CD4-positive, alpha-beta memory T cell (primary cell): ENCODE measurements at regions not wholly inside any gene's neighbourhood (a gene's known extent, or its start where the extent isn't known, plus 50 kb on each side); places are given as distances from the start of the nearest gene placed in this dataset.

ENCODE experiments used
- CTCF ChIA-PET: fragments of 350-600 bp; sonication (Branson Sonifier 250); formaldehyde crosslinking; loops from one replicate; lab custom pipeline; 2021; ENCODE audit warnings: inconsistent platforms; ENCODE audit not compliant: partially characterized antibody; lab: Charles Lee
- POLR2A ChIA-PET: fragments of 350-600 bp; sonication (Branson Sonifier 250); formaldehyde crosslinking; loops from one replicate; lab custom pipeline; 2021; ENCODE audit not compliant: partially characterized antibody; lab: Charles Lee
- DNase-seq, 5 donors: peaks; one replicate each; pipeline versions ENCODE4 v3.0.0 to v3.0.0-alpha.2; 2020 to 2022; ENCODE audit warnings: mixed read lengths in 1 of 5
- H3K27ac ChIP-seq: one replicate; pipeline ENCODE4 v1.7.0; 2013; ENCODE audit warnings: low read depth, low read length
- H3K27me3 ChIP-seq: 2 replicates; pipeline ENCODE4 v1.7.0; 2013; ENCODE audit warnings: mild to moderate bottlenecking, low read length, moderate library complexity; ENCODE audit not compliant: insufficient read depth
- H3K36me3 ChIP-seq: 2 replicates; pipeline ENCODE4 v1.7.0; 2013; ENCODE audit warnings: mild to moderate bottlenecking, low read length, moderate library complexity; ENCODE audit not compliant: insufficient read depth
- H3K4me1 ChIP-seq: 2 replicates; pipeline ENCODE4 v1.7.0; 2013; ENCODE audit warnings: mild to moderate bottlenecking, low read length, moderate library complexity; ENCODE audit not compliant: insufficient read depth
- H3K4me3 ChIP-seq, 2 donors: one replicate each; pipeline ENCODE4 v1.7.0; 2013; ENCODE audit warnings: low read length in 2 of 2, mild to moderate bottlenecking in 1 of 2
- H3K9me3 ChIP-seq, 2 donors: one replicate each; pipeline ENCODE4 v1.7.0; 2013; ENCODE audit warnings: low read length in 2 of 2, control low read depth in 1 of 2; ENCODE audit not compliant: control insufficient read depth in 1 of 2
- H3K27ac Mint-ChIP-seq, 7 donors: one replicate each; pipeline ENCODE4 v1.8.0; 2020 to 2021; ENCODE audit warnings: mixed read lengths in 7 of 7, mild to moderate bottlenecking in 6 of 7, inconsistent platforms in 3 of 7, moderate library complexity in 3 of 7
- H3K27me3 Mint-ChIP-seq, 2 donors: one replicate each; pipeline ENCODE4 v1.8.0; 2020 to 2021; ENCODE audit warnings: mixed read lengths in 2 of 2
- H3K36me3 Mint-ChIP-seq, 2 donors: one replicate each; pipeline ENCODE4 v1.8.0; 2020 to 2021; ENCODE audit warnings: mixed read lengths in 2 of 2, inconsistent platforms in 1 of 2, mild to moderate bottlenecking in 1 of 2
- H3K4me1 Mint-ChIP-seq, 4 donors: one replicate each; pipeline ENCODE4 v1.8.0; 2020 to 2021; ENCODE audit warnings: mixed read lengths in 4 of 4, mild to moderate bottlenecking in 1 of 4
- H3K4me3 Mint-ChIP-seq, 8 donors: one replicate each; pipeline ENCODE4 v1.8.0; 2020 to 2021; ENCODE audit warnings: mixed read lengths in 8 of 8, mild to moderate bottlenecking in 7 of 8, moderate library complexity in 6 of 8, inconsistent platforms in 3 of 8
- H3K9me3 Mint-ChIP-seq, 8 donors: one replicate each; pipeline ENCODE4 v1.8.0; 2020 to 2021; ENCODE audit warnings: mixed read lengths in 8 of 8, mild to moderate bottlenecking in 5 of 8, inconsistent platforms in 3 of 8, moderate library complexity in 1 of 8
- intact Hi-C: fragments of 100-400 bp; cut with micrococcal nuclease; formaldehyde crosslinking; loops from one replicate; pipeline ENCODE4 v1.15.1; 2023

DNA sequence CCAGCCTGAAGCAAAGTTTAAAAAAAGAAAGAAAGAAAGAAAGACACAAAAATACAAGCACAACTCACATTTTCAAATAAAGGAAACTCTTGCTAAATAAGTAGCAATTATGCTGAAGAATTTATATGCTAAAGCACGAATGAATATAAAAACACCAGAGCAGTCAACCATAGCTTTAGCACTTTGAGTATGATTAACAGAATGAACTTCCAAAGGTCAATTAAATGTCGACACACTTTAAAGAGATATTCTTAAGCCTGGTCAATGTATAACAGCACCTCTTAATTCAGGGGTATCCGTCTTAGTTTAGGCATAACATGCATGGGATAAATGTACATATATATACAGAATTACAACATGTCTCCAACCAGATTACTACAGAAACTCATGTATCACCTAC lies 125.9 kb downstream of the OGFRL1 start:
- H3K4me1 ChIP-seq: no peaks in the 10 kb centered on the region
- Mint-ChIP-seq H3K4me1 (peaks cover 0 to 6% (median 0%) of the 10 kb centered on the region in 4 donors), H3K4me3 (no peak overlapping the region), H3K36me3 (no peaks in the 10 kb centered on the region), H3K27me3 (peaks cover 16 to 19% of the 10 kb centered on the region in 2 donors), H3K27ac (no peak overlapping the region), H3K9me3 (peaks cover 0 to 4% (median under 1%) of the 10 kb centered on the region in 8 donors)
- H3K9me3 ChIP-seq: no peaks in the 10 kb centered on the region
- ChIA-PET CTCF (no interaction called here), POLR2A (no interaction called here)
- intact Hi-C loops: no loop called here
- DNase-seq: no peak
- peaks cover 3% of the 10 kb centered on the region for H3K27me3 ChIP-seq
- H3K4me3 ChIP-seq: no peak overlapping the region
- H3K27ac ChIP-seq: no peak overlapping the region
- H3K36me3 ChIP-seq: no peaks in the 10 kb centered on the region

DNA sequence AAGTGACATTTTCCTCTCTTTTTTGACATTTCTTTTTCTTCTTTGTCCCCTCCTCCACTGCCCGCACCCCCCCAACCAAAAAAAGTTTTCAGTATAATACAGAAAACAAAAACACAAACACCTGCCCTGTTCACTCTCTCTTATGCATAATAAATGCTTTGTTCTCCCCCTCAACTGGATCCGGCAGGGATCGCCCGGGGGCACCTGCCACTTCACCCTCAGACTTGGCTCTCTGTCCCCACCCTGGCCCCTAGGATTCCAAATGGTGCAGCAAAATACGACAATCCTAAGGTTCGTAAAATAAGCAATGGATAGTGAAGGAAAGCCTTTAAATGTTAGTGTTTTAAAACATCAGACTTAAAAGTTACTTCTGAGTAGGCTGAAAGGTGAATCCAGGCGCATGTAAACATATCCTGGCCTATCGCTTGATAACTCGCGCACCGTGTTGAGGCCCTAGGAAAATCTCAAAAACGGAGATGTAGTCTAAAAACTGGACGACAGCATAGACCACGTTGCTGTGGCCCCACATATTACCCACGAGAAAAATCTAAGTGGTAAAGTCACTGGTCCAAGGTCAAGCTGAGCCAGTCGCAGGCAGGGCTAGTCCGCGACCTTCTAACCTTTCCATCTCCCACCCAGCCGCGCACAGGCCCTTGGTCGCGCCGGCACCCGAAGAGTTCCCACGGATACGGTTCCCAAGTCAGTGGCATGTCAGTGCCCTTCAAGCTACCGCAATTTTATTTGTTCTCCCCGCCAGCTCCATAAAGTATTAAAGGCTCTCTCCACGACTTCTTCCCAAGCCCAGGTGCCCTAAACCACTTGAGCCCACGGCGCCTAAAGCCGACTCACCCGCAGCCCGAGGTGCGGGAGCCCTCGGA lies 130.8 kb downstream of the OGFRL1 start:
- Histone ChIP-seq H3K4me1 (no peaks in the 10 kb centered on the region), H3K36me3 (no peaks in the 10 kb centered on the region), H3K4me3 (no peak overlapping the region), H3K9me3 (no peaks in the 10 kb centered on the region), H3K27me3 (peaks cover 15% of the 10 kb centered on the region), H3K27ac (no peak overlapping the region)
- peaks cover 0 to 4% (median 0%) of the 10 kb centered on the region in 8 donors for H3K9me3 Mint-ChIP-seq
- peaks cover 29 to 37% of the 10 kb centered on the region in 2 donors for H3K27me3 Mint-ChIP-seq
- peaks cover 0 to 14% (median 6%) of the 10 kb centered on the region in 4 donors for H3K4me1 Mint-ChIP-seq
- H3K4me3 Mint-ChIP-seq: peak overlapping the region in 7 of 8 donors; percentile 55 to 73 (median 65)
- H3K27ac Mint-ChIP-seq: no peak overlapping the region
- CTCF ChIA-PET: no interaction called here
- H3K36me3 Mint-ChIP-seq: no peaks in the 10 kb centered on the region
- intact Hi-C loops: no loop called here
- POLR2A ChIA-PET: no interaction called here
- DNase-seq: no peak

DNA sequence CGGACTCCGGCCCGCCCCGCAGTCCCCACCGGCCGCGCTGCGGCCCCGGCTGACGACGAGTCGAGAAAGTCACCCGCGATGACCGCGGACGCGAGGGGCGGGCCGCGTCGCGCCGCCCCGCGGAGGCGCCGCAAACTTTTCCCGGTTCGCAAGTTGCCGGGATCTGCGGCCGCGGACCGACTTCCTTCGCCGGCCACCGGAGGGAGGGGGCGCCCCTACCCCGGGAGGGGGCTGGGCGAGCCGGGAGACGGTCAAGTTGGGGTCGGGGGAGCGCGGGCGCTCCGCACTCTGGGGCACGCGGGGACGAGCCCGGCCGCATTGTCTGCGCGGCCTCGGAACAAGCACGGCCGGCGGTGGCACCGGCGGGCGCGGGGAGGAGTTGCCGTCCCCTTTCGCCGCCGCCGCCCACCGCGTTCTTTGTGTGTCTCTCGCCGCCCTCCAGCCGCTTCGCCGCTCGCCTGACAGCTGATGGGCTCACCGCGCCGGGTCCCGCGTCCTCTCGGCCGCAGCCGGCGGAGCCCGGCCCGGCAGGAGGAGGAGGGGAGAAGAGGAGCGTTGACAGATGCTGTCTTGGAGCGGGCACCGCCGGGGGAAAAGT lies 131.6 kb downstream of the OGFRL1 start:
- CTCF ChIA-PET: no interaction called here
- Histone ChIP-seq H3K9me3 (no peaks in the 10 kb centered on the region), H3K27ac (no peak overlapping the region), H3K27me3 (peaks cover 15% of the 10 kb centered on the region), H3K4me3 (no peak overlapping the region), H3K36me3 (no peaks in the 10 kb centered on the region), H3K4me1 (no peaks in the 10 kb centered on the region)
- POLR2A ChIA-PET: no interaction called here
- no peak for DNase-seq
- H3K36me3 Mint-ChIP-seq: no peaks in the 10 kb centered on the region
- intact Hi-C loops: no loop called here
- H3K27ac Mint-ChIP-seq: no peak overlapping the region
- H3K27me3 Mint-ChIP-seq: peaks cover 31 to 37% of the 10 kb centered on the region in 2 donors
- H3K9me3 Mint-ChIP-seq: peaks cover 0 to 4% (median 0%) of the 10 kb centered on the region in 8 donors
- peak overlapping the region in 1 of 8 donors; percentile 55 for H3K4me3 Mint-ChIP-seq
- H3K4me1 Mint-ChIP-seq: peaks cover 0 to 14% (median 6%) of the 10 kb centered on the region in 4 donors

DNA sequence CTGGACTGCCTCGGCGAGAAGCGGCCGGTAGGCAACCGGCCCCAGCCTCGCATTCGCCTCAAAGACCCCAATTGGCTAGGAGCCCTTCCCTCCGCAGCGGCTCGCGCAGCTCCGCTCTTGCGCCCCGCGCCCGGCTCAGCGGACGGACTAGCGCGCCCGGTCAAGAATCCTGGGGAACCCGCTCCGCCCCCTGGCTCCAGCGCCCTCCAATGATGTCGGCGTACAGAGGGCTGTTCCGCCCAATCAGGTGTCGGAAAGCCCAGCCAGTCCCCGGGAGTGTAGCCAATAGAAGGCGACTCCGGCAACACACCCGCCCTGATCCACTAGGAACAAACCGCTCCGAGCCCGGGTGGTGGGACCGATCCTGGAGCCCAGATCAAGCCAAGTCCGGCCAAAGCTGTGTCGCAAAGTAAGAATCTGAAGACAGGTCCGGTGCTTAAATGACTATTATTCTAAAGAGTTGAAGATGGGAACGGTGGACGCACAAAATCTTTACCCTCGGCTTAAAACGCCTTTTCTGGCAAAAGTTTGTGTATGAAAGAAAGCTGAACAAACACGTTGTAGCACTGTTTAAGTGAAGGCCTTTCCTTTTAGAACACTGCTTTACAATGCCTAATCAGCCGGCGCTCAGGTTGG lies 132.2 kb downstream of the OGFRL1 start:
- Histone ChIP-seq H3K36me3 (no peaks in the 10 kb centered on the region), H3K9me3 (no peaks in the 10 kb centered on the region), H3K4me3 (no peak overlapping the region), H3K27ac (no peak overlapping the region), H3K4me1 (no peaks in the 10 kb centered on the region), H3K27me3 (peaks cover 15% of the 10 kb centered on the region)
- H3K4me3 Mint-ChIP-seq: peak overlapping the region in 7 of 8 donors; percentile 2 to 62 (median 35)
- H3K9me3 Mint-ChIP-seq: peaks cover 0 to 4% (median 0%) of the 10 kb centered on the region in 8 donors
- H3K36me3 Mint-ChIP-seq: no peaks in the 10 kb centered on the region
- DNase-seq: no peak
- intact Hi-C loops: no loop called here
- CTCF ChIA-PET: no interaction called here
- no peak overlapping the region for H3K27ac Mint-ChIP-seq
- H3K27me3 Mint-ChIP-seq: peaks cover 26 to 36% of the 10 kb centered on the region in 2 donors
- peaks cover 0 to 14% (median 6%) of the 10 kb centered on the region in 4 donors for H3K4me1 Mint-ChIP-seq
- POLR2A ChIA-PET: no interaction called here

DNA sequence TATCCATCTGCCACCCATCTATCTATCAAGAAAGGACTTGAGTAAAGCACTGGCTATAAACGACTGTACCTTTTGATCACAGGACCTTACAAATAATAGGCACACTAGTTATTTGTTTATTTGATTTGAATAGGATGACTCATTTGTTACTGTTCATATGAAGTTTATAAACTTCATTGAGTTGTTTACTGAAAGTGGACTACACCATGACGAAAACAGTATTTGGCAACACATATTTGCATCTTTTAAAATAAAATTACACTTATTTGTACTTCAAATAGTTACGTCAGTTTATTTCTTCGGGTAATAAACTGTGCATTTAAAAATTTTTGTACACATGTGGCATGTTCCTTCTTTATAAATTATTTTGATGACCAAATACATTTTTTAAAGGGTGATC lies 133.0 kb downstream of the OGFRL1 start:
- Histone ChIP-seq H3K36me3 (no peaks in the 10 kb centered on the region), H3K27ac (no peak overlapping the region), H3K4me3 (no peak overlapping the region), H3K27me3 (peaks cover 15% of the 10 kb centered on the region), H3K9me3 (no peaks in the 10 kb centered on the region), H3K4me1 (no peaks in the 10 kb centered on the region)
- Mint-ChIP-seq H3K27ac (no peak overlapping the region), H3K27me3 (peaks cover 26 to 36% of the 10 kb centered on the region in 2 donors), H3K9me3 (peaks cover 0 to 4% (median 0%) of the 10 kb centered on the region in 8 donors), H3K4me1 (peaks cover 0 to 14% (median 6%) of the 10 kb centered on the region in 4 donors), H3K4me3 (no peak overlapping the region), H3K36me3 (no peaks in the 10 kb centered on the region)
- ChIA-PET CTCF (no interaction called here), POLR2A (no interaction called here)
- intact Hi-C loops: no loop called here
- no peak for DNase-seq

DNA sequence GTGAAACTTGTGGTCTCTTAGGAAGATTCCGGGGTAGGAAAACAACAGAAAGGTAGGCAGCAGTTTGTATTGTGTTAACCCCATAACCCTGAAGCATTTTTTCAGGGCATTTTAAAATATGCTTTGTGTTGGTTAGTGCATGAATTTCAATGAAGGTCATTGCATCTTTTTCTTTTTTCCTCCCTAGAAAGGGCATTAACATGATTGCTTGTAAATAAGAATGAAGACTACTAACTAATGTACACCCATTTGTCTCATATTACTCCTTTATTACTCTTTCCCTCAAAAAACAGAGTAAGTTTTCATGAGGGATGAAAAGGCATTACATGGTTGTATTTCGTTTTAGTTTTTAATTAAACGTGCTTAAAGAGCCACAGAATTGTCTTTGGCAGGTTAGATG lies 141.4 kb downstream of the OGFRL1 start:
- H3K9me3 ChIP-seq: no peaks in the 10 kb centered on the region
- ChIA-PET CTCF (no interaction called here), POLR2A (no interaction called here)
- no peaks in the 10 kb centered on the region for H3K9me3 Mint-ChIP-seq
- no peak overlapping the region for H3K27ac Mint-ChIP-seq
- H3K27me3 Mint-ChIP-seq: no peaks in the 10 kb centered on the region
- H3K36me3 Mint-ChIP-seq: no peaks in the 10 kb centered on the region
- H3K27me3 ChIP-seq: no peaks in the 10 kb centered on the region
- no peak overlapping the region for H3K27ac ChIP-seq
- H3K36me3 ChIP-seq: no peaks in the 10 kb centered on the region
- H3K4me3 ChIP-seq: no peak overlapping the region
- no peaks in the 10 kb centered on the region for H3K4me1 Mint-ChIP-seq
- no peaks in the 10 kb centered on the region for H3K4me1 ChIP-seq
- H3K4me3 Mint-ChIP-seq: no peak overlapping the region
- intact Hi-C loops: no loop called here
- no peak for DNase-seq

DNA sequence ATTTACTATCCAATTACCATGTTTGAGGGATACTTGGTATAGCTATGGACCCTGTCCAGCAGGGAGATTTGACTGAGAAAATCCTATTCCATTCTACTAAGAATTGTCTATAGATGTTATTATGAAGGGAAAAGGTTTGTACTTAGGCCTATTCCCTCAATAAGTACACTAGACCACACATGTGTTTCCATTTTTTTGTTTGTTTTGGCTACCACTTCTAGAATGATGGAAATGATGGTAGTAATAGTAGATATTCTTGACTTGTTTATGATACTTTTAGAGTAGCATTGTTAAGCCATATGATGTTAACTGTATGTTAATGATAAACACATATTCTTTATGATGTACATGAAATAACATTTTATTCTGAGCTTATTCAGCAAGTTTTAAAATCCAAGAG lies 144.8 kb downstream of the OGFRL1 start:
- H3K4me1 ChIP-seq: no peaks in the 10 kb centered on the region
- Mint-ChIP-seq H3K36me3 (no peaks in the 10 kb centered on the region), H3K27ac (no peak overlapping the region), H3K9me3 (peaks cover 0 to 2% (median 0%) of the 10 kb centered on the region in 8 donors), H3K4me1 (no peaks in the 10 kb centered on the region), H3K27me3 (peaks cover 0 to 8% of the 10 kb centered on the region in 2 donors), H3K4me3 (no peak overlapping the region)
- POLR2A ChIA-PET: no interaction called here
- H3K36me3 ChIP-seq: no peaks in the 10 kb centered on the region
- CTCF ChIA-PET: no interaction called here
- no peak overlapping the region for H3K27ac ChIP-seq
- DNase-seq: no peak
- H3K9me3 ChIP-seq: no peaks in the 10 kb centered on the region
- no peaks in the 10 kb centered on the region for H3K27me3 ChIP-seq
- H3K4me3 ChIP-seq: no peak overlapping the region
- intact Hi-C loops: no loop called here
